ENCODE measurements at regions not wholly inside any gene's neighbourhood (a gene's known extent, or its start where the extent isn't known, plus 50 kb on each side); places are given as distances from the start of the nearest gene placed in this dataset.

DNA sequence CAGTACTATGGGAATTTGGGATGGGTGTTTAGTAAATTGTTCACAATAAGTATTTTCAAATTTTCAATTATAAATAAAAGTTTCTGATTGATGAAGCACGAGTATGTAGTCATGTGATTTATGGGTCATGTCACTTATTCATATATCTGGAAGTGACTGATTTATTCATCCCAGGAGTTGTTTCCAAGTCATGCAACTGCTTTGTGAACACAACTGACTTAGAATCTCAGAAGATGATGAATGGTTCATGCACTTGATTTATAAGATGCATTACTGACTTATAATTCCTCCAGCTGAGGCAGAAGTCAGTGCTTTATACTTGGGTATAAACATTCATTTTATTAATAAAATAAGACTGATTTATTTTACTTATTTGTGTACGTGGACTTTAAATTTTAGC lies 137.8 kb upstream of the CBLB start:
- DNase-seq (ENCODE audit: low read depth, low spot score): no peak
- no peaks in the 10 kb centered on the region for H3K9me3 ChIP-seq (ENCODE audit: insufficient read depth, low read length)
- TF ChIP-seq ZNF274 (IDR thresholded peaks at IDR 0.05; ENCODE audit: low read depth, low read length): no peak
- TF ChIP-seq SUZ12 (IDR thresholded peaks at IDR 0.05; ENCODE audit: extremely low read depth, insufficient read depth, insufficient read length): no peak
- H3K4me1 ChIP-seq (ENCODE audit: insufficient read depth, insufficient read length): no peaks in the 10 kb centered on the region
- H3K9ac ChIP-seq (ENCODE audit: insufficient read length, low read depth): no peak overlapping the region
- H3K27me3 ChIP-seq (ENCODE audit: insufficient read depth, insufficient read length): no peaks in the 10 kb centered on the region
- H3K36me3 ChIP-seq (ENCODE audit: insufficient read depth, insufficient read length, low read length): no peaks in the 10 kb centered on the region
- no peak overlapping the region for H3K4me3 ChIP-seq (ENCODE audit: insufficient read length, low read depth)

DNA sequence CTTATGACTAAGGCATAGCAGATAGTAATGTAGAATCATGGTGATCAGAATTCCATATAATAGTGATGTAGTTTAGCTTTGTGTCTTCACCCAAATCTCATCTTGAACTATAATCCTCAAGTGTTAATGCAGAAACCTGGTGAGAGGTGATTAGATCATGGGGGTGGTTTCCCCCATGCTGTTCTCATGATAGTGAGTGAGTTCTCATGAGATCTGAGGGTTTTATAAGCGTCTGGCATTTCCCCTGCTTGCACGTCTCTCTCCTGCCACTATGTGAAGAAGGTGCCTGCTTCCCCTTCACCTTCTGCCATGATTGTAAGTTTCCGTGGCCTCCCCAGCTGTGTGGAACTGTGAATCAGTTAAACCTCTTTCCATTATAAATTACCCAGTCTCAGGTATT lies 138.7 kb upstream of the CBLB start:
- no peaks in the 10 kb centered on the region for H3K4me1 ChIP-seq (ENCODE audit: insufficient read depth, insufficient read length)
- no peaks in the 10 kb centered on the region for H3K36me3 ChIP-seq (ENCODE audit: insufficient read depth, insufficient read length, low read length)
- no peak overlapping the region for H3K4me3 ChIP-seq (ENCODE audit: insufficient read length, low read depth)
- H3K27me3 ChIP-seq (ENCODE audit: insufficient read depth, insufficient read length): no peaks in the 10 kb centered on the region
- no peak for DNase-seq (ENCODE audit: low read depth, low spot score)
- no peaks in the 10 kb centered on the region for H3K9me3 ChIP-seq (ENCODE audit: insufficient read depth, low read length)
- no peak for TF ChIP-seq YY1 (IDR thresholded peaks at IDR 0.05; ENCODE audit: insufficient read depth, insufficient read length)
- no peak for TF ChIP-seq ZNF274 (IDR thresholded peaks at IDR 0.05; ENCODE audit: low read depth, low read length)
- no peak overlapping the region for H3K9ac ChIP-seq (ENCODE audit: insufficient read length, low read depth)

DNA sequence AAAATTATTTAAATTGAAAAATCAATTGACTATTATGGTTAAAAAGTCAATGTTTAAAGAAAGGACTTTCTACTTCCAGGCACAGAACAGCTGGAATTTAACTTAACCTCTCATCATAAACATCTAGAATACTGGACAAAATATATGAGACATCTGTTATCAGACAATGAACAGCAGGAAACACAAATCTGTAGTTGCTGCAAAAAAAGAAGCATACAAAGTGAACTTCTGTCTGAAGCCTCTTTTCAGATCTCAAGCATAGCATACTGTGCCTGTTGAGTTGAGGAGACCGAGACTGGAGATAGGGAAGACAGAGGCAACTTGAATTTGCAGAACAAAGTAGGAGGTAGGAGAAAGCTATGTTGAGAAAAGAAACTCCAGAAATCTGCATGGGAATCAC lies 140.0 kb upstream of the CBLB start:
- Histone ChIP-seq H3K9ac (ENCODE audit: insufficient read length, low read depth) (no peak overlapping the region), H3K27me3 (ENCODE audit: insufficient read depth, insufficient read length) (no peaks in the 10 kb centered on the region), H3K4me1 (ENCODE audit: insufficient read depth, insufficient read length) (no peaks in the 10 kb centered on the region), H3K36me3 (ENCODE audit: insufficient read depth, insufficient read length, low read length) (no peaks in the 10 kb centered on the region), H3K4me3 (ENCODE audit: insufficient read length, low read depth) (no peak overlapping the region), H3K9me3 (ENCODE audit: insufficient read depth, low read length) (no peaks in the 10 kb centered on the region)
- no peak for DNase-seq (ENCODE audit: low read depth, low spot score)
- no peak for TF ChIP-seq YY1 (IDR thresholded peaks at IDR 0.05; ENCODE audit: insufficient read depth, insufficient read length)
- no peak for TF ChIP-seq SUZ12 (IDR thresholded peaks at IDR 0.05; ENCODE audit: extremely low read depth, insufficient read depth, insufficient read length)
- no peak for TF ChIP-seq ZNF274 (IDR thresholded peaks at IDR 0.05; ENCODE audit: low read depth, low read length)

DNA sequence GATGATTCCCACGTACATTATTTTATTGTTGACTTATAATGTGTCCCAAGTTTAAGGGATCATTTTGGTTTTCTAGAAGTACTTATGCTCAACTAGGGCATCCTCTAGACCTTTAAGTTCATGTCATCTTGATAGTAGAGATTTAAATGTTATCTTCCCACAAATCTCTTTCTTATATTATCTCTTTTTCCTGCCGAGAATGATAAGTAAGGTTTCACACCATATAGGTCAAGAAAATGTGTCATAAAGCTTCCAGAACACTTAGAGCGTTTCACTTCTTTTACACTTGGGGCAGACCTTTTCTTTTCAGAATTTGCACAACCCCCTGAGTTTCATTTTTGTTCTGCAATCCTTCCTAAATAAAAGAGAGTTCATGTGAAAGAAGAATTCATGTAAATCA lies 142.0 kb upstream of the CBLB start:
- Histone ChIP-seq H3K4me3 (ENCODE audit: insufficient read length, low read depth) (no peak overlapping the region), H3K4me1 (ENCODE audit: insufficient read depth, insufficient read length) (no peaks in the 10 kb centered on the region), H3K36me3 (ENCODE audit: insufficient read depth, insufficient read length, low read length) (no peaks in the 10 kb centered on the region), H3K27me3 (ENCODE audit: insufficient read depth, insufficient read length) (no peaks in the 10 kb centered on the region), H3K9ac (ENCODE audit: insufficient read length, low read depth) (no peak overlapping the region), H3K9me3 (ENCODE audit: insufficient read depth, low read length) (no peaks in the 10 kb centered on the region)
- DNase-seq (ENCODE audit: low read depth, low spot score): no peak
- no peak for TF ChIP-seq YY1 (IDR thresholded peaks at IDR 0.05; ENCODE audit: insufficient read depth, insufficient read length)
- no peak for TF ChIP-seq ZNF274 (IDR thresholded peaks at IDR 0.05; ENCODE audit: low read depth, low read length)
- no peak for TF ChIP-seq SUZ12 (IDR thresholded peaks at IDR 0.05; ENCODE audit: extremely low read depth, insufficient read depth, insufficient read length)

DNA sequence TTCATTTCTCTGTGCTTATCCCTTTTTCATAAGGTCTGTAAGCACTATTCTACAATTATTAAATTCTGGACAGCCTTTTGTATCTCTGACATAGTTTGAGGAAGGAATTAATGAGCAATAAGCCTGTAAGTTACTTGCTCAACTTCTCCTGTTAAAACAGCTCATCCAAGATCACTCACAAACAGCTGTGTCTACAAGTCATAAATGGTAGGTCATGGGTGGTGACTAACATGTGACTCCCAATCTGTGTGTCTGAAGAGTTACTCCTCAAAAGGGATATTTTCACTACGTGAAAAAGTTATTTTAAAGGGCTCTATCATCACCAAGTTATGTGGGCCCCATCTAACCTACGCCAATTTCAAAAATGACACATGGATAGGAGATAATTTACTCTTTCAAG lies 145.2 kb upstream of the CBLB start:
- TF ChIP-seq SUZ12 (IDR thresholded peaks at IDR 0.05; ENCODE audit: extremely low read depth, insufficient read depth, insufficient read length) (no peak), YY1 (IDR thresholded peaks at IDR 0.05; ENCODE audit: insufficient read depth, insufficient read length) (no peak), ZNF274 (IDR thresholded peaks at IDR 0.05; ENCODE audit: low read depth, low read length) (no peak)
- Histone ChIP-seq H3K4me1 (ENCODE audit: insufficient read depth, insufficient read length) (no peaks in the 10 kb centered on the region), H3K9ac (ENCODE audit: insufficient read length, low read depth) (no peak overlapping the region), H3K9me3 (ENCODE audit: insufficient read depth, low read length) (no peaks in the 10 kb centered on the region), H3K36me3 (ENCODE audit: insufficient read depth, insufficient read length, low read length) (no peaks in the 10 kb centered on the region), H3K27me3 (ENCODE audit: insufficient read depth, insufficient read length) (no peaks in the 10 kb centered on the region), H3K4me3 (ENCODE audit: insufficient read length, low read depth) (no peak overlapping the region)
- DNase-seq (ENCODE audit: low read depth, low spot score): no peak

DNA sequence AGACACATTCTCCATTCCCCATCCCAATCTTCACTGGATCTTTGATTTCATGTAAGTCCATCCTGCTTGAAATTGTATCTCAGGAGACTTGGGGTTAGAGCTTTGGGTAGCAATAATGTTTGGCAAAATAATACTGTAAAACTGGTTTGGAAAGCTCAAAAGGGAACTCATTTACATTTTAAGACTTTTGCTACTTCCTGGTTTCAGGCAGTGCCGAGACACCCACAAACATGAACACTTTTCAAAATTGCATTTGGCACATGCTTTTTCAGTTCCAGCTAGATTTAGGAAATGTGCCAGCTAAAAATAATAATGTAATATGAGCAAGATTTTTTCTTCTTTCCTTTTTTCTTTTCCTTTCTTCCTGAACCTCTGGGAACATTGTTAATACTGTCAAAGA lies 145.7 kb upstream of the CBLB start:
- Histone ChIP-seq H3K36me3 (ENCODE audit: insufficient read depth, insufficient read length, low read length) (no peaks in the 10 kb centered on the region), H3K4me1 (ENCODE audit: insufficient read depth, insufficient read length) (no peaks in the 10 kb centered on the region), H3K9me3 (ENCODE audit: insufficient read depth, low read length) (no peaks in the 10 kb centered on the region), H3K27me3 (ENCODE audit: insufficient read depth, insufficient read length) (no peaks in the 10 kb centered on the region), H3K4me3 (ENCODE audit: insufficient read length, low read depth) (no peak overlapping the region), H3K9ac (ENCODE audit: insufficient read length, low read depth) (no peak overlapping the region)
- no peak for TF ChIP-seq ZNF274 (IDR thresholded peaks at IDR 0.05; ENCODE audit: low read depth, low read length)
- TF ChIP-seq SUZ12 (IDR thresholded peaks at IDR 0.05; ENCODE audit: extremely low read depth, insufficient read depth, insufficient read length): no peak
- no peak for DNase-seq (ENCODE audit: low read depth, low spot score)

DNA sequence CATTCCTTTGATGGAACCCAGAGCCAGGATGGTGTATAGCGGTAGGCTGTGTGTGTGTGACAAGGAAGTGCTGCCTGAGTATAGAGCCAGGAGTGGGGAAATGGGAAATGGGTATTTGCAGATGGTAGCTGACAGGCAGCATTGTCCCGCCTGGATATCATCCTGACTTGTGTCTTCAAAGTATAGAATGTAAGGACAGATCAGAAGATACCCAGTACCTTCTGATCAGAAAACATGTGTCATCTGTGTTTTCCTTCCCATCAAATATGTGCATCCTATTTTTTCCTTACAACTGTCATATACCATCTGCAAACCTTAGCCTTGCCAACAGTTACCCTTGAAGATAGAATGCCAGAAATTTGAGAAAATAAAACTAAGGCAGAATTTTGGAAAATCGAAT lies 146.2 kb upstream of the CBLB start:
- H3K36me3 ChIP-seq (ENCODE audit: insufficient read depth, insufficient read length, low read length): no peaks in the 10 kb centered on the region
- no peaks in the 10 kb centered on the region for H3K9me3 ChIP-seq (ENCODE audit: insufficient read depth, low read length)
- DNase-seq (ENCODE audit: low read depth, low spot score): no peak
- TF ChIP-seq ZNF274 (IDR thresholded peaks at IDR 0.05; ENCODE audit: low read depth, low read length) (no peak), YY1 (IDR thresholded peaks at IDR 0.05; ENCODE audit: insufficient read depth, insufficient read length) (no peak), SUZ12 (IDR thresholded peaks at IDR 0.05; ENCODE audit: extremely low read depth, insufficient read depth, insufficient read length) (no peak)
- no peak overlapping the region for H3K4me3 ChIP-seq (ENCODE audit: insufficient read length, low read depth)
- no peak overlapping the region for H3K9ac ChIP-seq (ENCODE audit: insufficient read length, low read depth)
- no peaks in the 10 kb centered on the region for H3K27me3 ChIP-seq (ENCODE audit: insufficient read depth, insufficient read length)
- no peaks in the 10 kb centered on the region for H3K4me1 ChIP-seq (ENCODE audit: insufficient read depth, insufficient read length)

DNA sequence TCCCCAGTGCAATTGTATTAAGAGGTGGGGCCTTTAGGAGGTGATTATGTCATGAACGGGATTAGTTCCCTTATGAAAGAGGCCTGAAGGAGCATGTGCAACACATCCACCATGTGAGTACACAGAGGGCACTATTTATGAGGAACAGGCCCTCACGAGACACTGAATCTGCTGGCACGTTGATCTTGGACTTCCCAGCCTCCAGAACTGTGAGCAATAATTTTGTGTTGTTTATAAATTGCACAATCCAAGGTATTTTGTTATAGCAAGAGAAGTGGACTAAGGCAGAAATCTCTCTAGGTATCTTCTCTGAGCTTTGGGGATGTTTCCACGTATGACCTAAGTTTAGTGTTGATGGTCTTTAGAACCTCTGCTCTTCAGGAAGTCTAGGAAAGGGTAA lies 149.3 kb upstream of the CBLB start:
- DNase-seq (ENCODE audit: low read depth, low spot score): no peak

More for the DNA sequence above, 149.3 kb upstream of the CBLB start:
- no peaks in the 10 kb centered on the region for H3K36me3 ChIP-seq (ENCODE audit: insufficient read depth, insufficient read length, low read length)
- no peak for TF ChIP-seq ZNF274 (IDR thresholded peaks at IDR 0.05; ENCODE audit: low read depth, low read length)
- no peak for TF ChIP-seq YY1 (IDR thresholded peaks at IDR 0.05; ENCODE audit: insufficient read depth, insufficient read length)
- no peak for TF ChIP-seq SUZ12 (IDR thresholded peaks at IDR 0.05; ENCODE audit: extremely low read depth, insufficient read depth, insufficient read length)
- H3K9ac ChIP-seq (ENCODE audit: insufficient read length, low read depth): no peak overlapping the region
- no peaks in the 10 kb centered on the region for H3K9me3 ChIP-seq (ENCODE audit: insufficient read depth, low read length)
- no peaks in the 10 kb centered on the region for H3K4me1 ChIP-seq (ENCODE audit: insufficient read depth, insufficient read length)
- H3K4me3 ChIP-seq (ENCODE audit: insufficient read length, low read depth): no peak overlapping the region
- H3K27me3 ChIP-seq (ENCODE audit: insufficient read depth, insufficient read length): no peaks in the 10 kb centered on the region
